Right renal pelvis (tissue), 4 donors: ENCODE measurements at regions not wholly inside any gene's neighbourhood (a gene's known extent, or its start where the extent isn't known, plus 50 kb on each side); places are given as distances from the start of the nearest gene placed in this dataset.

Experiments
- DNase-seq, 4 donors: peaks; one replicate each; pipeline ENCODE4 v3.0.0-alpha.2; 2013; ENCODE audit warnings: low read depth in 4 of 4, low spot score in 3 of 4, missing footprints in 1 of 4

- DNase-seq = no peak
Observed at GRCh38 chr21:38652396-38652795, 153.3 kb upstream of the ETS2 start.

DNA sequence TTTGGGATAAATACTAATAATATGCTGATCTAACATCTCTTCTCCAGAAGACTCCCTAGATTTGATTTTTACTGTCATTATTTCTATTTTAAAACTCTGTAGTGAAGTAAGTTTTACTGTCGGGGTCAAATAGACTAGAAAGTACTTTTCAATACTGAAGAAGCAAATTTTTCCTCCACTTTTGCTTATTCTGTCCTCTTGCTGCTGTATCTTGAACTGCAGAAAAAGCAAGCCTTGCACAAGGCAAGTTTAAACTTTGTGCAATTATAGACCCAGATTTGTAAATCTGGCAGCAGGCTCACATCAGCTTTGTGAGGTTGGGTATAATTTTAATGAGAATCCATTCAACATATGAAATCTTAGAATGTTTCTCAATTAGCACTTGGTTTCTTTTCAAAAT, 151.1 kb upstream of the ETS2 start:
- no peak for DNase-seq

DNA sequence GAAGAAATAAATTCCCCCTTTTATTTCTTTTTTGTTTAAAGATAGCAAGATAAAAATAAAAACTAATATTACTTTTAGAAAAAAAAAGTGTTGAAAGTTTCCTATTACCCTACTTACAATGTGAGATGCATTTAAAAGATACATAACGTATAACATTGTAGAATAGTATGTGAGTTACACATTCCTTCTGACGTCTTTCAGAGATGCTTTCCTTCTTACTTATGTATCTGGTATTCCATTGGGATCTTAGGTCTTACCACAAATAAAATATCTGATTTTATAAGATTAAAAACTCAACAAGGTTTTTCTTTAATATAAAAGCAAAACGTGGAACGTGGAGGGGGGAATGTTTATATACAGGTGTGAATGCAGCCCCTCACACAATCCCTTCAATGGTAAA, 147.2 kb upstream of the ETS2 start:
- no peak for DNase-seq

DNA sequence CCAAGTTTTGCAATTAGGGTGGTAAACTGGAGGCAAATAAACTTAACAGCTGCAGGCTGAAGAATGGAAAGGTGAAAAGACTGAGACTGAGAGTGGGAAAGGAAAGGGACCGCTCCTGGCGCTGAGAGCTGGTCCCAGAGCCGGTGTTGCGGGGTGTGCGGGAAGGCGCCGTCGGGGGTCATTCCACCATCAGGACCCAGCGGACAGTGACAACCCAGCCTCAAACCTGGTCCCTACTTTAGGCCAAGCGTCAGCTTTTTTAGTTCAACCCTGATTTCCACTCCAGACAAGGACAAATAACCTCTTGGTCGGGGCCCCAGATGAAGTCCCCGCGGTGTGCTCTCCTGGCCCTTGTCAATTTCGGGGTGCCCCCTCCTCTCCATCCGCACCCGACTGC, 145.8 kb upstream of the ETS2 start:
- DNase-seq = no peak

DNA sequence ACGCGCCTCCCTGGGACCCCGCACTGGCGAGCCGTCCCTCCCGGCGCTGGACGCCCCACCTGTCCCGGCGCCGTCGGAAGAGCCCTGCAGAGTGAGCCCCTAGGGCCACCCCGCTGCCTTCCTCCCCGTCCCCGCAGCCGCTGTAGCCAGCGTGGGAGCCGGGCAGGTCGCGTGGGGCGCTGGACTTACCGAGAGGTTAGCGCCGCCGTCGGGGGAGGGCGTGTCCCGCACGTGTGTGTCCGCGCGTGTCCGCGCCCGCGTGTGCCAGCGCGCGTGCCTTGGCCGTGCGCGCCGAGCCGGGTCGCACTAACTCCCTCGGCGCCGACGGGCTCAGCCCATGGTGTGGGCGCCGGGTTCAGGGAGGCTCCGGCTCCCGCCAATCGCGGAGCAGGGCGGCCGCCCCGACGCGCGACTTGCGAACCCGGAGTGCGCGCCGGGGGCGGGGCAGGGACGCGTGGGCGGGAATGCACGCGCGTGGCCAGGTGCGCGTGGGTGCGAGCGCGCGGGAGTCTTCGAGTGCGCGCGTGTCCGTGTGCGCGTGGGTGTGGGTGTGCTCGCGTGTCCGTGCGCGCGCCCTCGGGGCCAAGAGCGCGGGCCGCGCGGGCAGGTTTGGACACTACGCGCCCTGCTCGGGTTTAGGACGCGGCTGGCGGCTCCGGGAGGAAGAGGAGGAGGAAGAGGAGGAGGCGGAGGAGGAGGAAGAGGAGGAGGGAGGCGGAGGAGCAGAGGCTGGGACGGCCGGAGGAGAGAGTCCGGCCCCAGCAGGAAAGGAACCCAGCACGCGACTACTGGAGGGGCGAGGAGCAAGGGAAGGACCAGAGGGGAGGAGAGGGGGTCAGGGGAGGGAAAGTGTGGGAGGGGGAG, 145.2 kb upstream of the ETS2 start:
- DNase-seq = no peak

- no peak for DNase-seq
Observed at GRCh38 chr21:38661197-38661871, 144.4 kb upstream of the ETS2 start.

GRCh38 chr21:38661889-38662568, 143.7 kb upstream of the ETS2 start:
- DNase-seq = no peak

DNA sequence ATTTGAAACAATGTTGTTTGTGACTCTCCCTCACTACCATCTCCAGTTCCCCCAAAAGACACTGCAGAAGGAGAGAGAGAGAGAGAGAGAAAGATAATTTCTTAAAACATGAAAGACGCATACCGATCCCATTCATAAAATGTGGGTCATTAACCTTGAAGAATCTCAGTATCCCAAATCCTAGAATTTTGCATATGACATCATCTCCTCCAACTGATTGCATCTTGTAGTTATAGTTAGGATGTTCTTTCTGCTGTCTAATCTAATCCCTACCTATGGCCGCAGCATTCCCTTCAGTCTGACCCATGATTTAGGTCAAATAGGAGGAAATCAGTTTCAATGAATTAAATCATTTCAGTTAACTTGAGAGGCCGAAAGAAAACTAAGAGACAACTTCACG, 142.4 kb upstream of the ETS2 start:
- DNase-seq = no peak

DNA sequence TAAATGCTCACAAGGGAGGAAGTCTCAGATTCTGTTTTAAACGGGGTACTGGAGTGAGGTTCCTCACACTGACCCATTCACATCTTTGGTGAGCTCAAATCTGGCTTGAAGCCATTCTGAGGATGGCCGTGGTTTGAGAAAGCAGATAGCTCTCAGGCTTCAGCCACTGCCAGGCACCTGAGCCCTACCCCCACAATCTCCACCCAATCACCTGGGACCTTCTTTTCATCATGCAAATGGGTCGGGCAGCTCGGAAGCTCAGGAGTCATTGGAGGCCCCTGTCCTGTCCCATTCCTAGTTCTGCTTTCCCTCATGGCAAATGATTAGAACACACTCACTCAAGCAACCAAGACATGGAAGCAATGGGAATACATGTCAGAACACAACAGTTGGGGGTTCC, 141.4 kb upstream of the ETS2 start:
- no peak for DNase-seq

DNA sequence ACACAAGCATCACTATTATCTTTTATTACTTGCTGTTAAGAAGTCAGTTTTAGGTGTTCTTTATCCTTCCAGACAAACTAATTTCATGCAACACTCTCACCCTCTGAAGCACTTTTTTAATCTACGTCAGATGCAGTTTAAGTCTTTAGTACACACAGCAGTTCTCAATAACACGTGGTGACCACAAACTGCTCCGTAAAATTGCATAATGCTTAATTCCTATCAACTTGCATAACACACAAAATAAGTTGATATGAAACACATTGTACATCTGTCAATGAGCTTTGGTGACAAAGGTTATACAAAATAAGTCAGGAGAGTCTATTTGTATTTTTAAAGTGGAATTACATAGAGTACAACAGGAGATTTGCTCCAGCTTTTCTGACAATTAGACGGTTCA, 140.9 kb upstream of the ETS2 start:
- DNase-seq = no peak

GRCh38 chr21:38667291-38667870, 138.3 kb upstream of the ETS2 start:
- no peak for DNase-seq

DNA sequence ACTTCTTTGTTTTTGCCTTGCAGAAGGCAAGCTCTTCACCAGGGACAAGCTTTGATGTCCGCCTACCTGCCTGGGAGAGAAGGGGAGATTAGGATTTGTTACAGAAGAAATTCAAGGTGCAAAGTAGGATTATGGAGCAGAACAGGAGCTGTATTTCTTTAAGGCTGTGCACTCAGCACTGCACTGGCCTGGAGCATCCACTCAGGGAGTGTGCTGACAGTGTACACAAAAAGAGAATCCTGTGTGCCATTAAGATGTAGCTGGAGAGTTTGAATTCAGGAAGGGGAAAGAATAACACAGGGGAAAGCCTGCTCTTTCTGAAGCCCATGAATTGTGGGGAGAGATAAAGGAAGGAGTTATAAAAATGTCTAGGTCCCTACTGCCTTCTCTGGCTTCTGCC, 137.7 kb upstream of the ETS2 start:
- DNase-seq = no peak

DNA sequence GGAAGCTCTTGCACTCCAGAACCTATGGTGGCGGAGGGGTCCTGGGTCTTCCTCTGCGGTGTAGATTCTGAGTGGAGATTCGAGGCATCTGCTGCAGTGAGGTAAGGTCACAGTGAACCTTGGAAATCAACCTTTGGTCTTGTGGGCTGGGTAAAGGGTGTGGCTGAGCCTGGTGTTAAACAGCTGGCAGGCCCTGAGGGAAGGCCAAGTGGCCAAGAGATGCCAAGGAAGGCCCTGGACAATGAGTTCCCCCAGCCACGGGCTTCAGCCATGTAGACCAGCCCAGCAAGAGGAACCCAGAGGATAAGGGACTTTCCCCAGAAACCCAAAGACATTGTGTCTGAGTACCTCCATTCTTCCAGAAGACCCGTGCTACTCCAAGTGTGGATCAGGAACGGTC, 137.2 kb upstream of the ETS2 start:
- DNase-seq = no peak

GRCh38 chr21:38669186-38669585, 136.5 kb upstream of the ETS2 start:
- no peak for DNase-seq

DNA sequence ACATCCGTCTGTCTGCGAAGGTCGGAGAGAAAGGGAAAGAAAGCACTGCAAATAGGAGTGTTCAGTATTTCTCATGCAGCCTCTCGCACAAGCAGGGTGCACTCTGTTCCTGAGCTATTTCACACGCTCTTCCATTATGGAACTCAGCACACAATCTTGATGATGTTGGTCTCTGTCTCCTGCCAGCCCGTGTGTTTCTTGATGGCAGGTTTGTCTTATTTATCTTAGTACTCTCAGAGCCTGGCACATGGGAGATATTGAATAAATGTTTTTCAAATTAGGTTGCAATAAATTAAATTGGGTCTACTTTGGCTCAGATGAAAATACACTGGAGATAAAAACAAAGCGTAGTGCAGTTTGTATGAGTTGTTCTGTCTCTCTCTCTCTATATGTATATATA, 134.9 kb upstream of the ETS2 start:
- no peak for DNase-seq

DNA sequence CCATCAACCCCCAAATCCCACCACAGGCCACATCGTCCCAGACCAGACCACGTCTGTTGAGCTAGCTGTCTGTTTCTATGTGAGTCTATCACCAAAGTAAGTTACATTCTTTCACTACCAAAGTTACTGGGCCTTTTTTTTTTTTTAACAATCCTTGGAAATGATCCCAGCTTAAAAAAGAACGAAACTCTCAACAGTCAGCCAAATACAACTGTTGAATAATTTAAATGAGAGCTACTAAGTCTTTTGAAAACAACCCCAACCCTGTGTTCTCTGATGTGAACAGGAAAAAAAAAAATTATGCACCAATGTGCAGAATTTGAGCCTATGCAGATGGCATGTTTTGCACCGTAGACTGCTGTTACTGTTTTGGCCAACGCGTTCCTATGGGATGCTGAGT, 134.0 kb upstream of the ETS2 start:
- no peak for DNase-seq

GRCh38 chr21:38675182-38675824, 130.4 kb upstream of the ETS2 start:
- no peak for DNase-seq

- no peak for DNase-seq
Observed at GRCh38 chr21:38678827-38679226, 126.9 kb upstream of the ETS2 start.

GRCh38 chr21:38679534-38679933, 126.2 kb upstream of the ETS2 start:
- DNase-seq = no peak

DNA sequence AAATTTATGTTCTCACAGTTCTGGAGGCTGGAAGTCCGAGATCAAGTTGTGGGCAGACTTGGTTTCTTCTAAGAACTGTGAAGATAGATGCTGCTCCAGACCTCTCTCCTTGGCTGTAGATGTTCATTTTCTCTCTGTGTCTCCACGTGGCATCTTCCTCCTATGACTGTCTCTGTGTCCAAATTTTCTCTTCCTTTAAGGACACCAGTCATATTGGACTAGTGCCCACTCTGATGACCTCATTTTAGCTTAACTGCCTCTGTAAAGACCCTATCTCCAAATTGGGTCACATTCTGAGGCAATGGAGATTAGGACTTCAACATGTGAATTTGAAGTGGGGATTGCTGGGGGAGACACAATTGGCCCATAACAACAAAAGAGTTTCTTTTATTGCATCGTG, 125.3 kb upstream of the ETS2 start:
- DNase-seq = no peak

DNA sequence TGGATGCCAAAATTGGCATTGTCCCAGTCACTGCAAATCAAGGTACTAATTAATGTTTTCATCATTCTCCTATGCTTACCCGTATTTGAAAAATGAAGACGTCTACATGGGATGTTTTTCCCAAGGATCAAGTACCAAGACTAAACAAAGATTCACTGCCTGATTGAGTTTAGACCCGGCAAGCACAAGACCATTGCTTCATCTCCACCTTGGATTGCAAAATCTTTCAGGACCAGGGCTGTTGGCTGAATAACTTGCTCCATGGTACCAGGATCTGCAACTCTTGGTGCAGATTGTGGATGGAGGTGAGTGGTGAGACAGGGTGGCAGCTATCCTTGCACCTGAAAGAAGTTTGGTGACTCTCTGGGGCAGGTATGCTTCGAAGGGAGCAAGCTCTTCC, 122.5 kb upstream of the ETS2 start:
- no peak for DNase-seq
